ENCODE measurements at regions not wholly inside any gene's neighbourhood (a gene's known extent, or its start where the extent isn't known, plus 50 kb on each side); places are given as distances from the start of the nearest gene placed in this dataset.
"Not testable (repeated sequence)": the region's sequence is repeated elsewhere in the genome, so short reads cannot be mapped to it uniquely, and the experiment has no call there.

DNA sequence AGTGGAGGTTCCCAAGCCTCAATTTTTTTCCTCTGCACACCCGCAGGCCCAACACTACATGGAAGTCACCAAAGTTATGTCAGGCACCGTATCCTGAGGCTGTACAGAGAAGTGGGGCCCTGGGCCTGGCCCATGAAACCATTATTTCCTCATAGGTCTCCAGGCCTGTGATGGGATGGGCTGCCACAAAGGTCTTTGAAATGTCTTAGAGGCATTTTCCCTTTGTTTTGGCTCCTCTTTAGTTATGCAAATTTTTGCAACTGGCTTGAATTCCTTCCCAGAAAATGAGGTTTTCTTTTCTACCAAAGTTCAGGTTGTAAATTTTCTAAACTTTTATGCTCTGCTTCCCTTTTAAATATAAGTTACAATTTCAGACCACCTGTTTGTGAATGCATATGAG, 365.2 kb downstream of the HGF start:
- no peak overlapping the region for H3K4me3 ChIP-seq (ENCODE audit: low read depth, low read length)
- TF ChIP-seq, protein P1, sequence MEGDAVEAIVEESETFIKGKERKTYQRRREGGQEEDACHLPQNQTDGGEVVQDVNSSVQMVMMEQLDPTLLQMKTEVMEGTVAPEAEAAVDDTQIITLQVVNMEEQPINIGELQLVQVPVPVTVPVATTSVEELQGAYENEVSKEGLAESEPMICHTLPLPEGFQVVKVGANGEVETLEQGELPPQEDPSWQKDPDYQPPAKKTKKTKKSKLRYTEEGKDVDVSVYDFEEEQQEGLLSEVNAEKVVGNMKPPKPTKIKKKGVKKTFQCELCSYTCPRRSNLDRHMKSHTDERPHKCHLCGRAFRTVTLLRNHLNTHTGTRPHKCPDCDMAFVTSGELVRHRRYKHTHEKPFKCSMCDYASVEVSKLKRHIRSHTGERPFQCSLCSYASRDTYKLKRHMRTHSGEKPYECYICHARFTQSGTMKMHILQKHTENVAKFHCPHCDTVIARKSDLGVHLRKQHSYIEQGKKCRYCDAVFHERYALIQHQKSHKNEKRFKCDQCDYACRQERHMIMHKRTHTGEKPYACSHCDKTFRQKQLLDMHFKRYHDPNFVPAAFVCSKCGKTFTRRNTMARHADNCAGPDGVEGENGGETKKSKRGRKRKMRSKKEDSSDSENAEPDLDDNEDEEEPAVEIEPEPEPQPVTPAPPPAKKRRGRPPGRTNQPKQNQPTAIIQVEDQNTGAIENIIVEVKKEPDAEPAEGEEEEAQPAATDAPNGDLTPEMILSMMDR (IDR thresholded peaks at IDR 0.05; ENCODE audit: insufficient read depth, low read depth, low read length, missing control alignments), result no peak
- DNase-seq (ENCODE audit: low read depth), result no peak

DNA sequence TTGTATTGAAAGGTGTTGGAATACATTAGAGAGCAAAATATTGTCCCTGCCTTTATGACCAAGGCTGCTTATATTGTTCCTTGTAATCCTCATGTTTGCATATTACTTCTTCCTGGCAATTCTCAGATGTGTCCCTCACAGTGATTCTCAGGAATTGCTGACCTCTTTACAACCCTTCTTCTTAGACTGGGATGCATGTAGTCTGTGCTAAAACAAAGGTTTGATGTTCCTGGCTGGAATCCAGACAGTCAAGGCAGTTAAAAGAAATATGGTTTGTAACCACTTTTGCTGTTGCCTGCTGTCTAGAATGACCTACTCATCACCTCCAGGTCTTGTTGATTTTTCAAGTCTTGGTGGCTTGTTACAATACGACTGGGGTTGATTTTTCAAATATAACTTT, 367.6 kb downstream of the HGF start:
- TF ChIP-seq, protein P1 (IDR thresholded peaks at IDR 0.05; ENCODE audit: insufficient read depth, low read depth, low read length, missing control alignments), result no peak
- DNase-seq (ENCODE audit: low read depth), result no peak

GRCh38 chr7:81399471-81399870, 370.4 kb downstream of the HGF start:
- TF ChIP-seq, protein P1 (IDR thresholded peaks at IDR 0.05; ENCODE audit: insufficient read depth, low read depth, low read length, missing control alignments), result no peak
- no peak for DNase-seq (ENCODE audit: low read depth)
- H3K4me3 ChIP-seq (ENCODE audit: low read depth, low read length), result no peak overlapping the region

More for the DNA sequence above, 367.6 kb downstream of the HGF start:
- no peak overlapping the region for H3K4me3 ChIP-seq (ENCODE audit: low read depth, low read length)

- H3K4me3 ChIP-seq (ENCODE audit: low read depth, low read length), result no peak overlapping the region
- DNase-seq (ENCODE audit: low read depth), result no peak
- TF ChIP-seq, protein P1 (IDR thresholded peaks at IDR 0.05; ENCODE audit: insufficient read depth, low read depth, low read length, missing control alignments), result no peak
These were observed 375.8 kb downstream of the HGF start for GRCh38 chr7:81394029-81394428.

- TF ChIP-seq, protein P1 (IDR thresholded peaks at IDR 0.05; ENCODE audit: insufficient read depth, low read depth, low read length, missing control alignments), result no peak
- DNase-seq (ENCODE audit: low read depth), result no peak
- no peak overlapping the region for H3K4me3 ChIP-seq (ENCODE audit: low read depth, low read length)
These were observed 376.8 kb downstream of the HGF start for GRCh38 chr7:81393018-81393417.

GRCh38 chr7:81385370-81385769, 384.5 kb downstream of the HGF start:
- H3K4me3 ChIP-seq (ENCODE audit: low read depth, low read length), result no peak overlapping the region
- TF ChIP-seq, protein P1 (IDR thresholded peaks at IDR 0.05; ENCODE audit: insufficient read depth, low read depth, low read length, missing control alignments), result no peak
- no peak for DNase-seq (ENCODE audit: low read depth)

- DNase-seq (ENCODE audit: low read depth), result no peak
- no peak overlapping the region for H3K4me3 ChIP-seq (ENCODE audit: low read depth, low read length)
- TF ChIP-seq, protein P1 (IDR thresholded peaks at IDR 0.05; ENCODE audit: insufficient read depth, low read depth, low read length, missing control alignments), result no peak
These were observed 386.0 kb downstream of the HGF start for GRCh38 chr7:81383846-81384245.

GRCh38 chr7:81374641-81375040, 395.2 kb downstream of the HGF start:
- not testable (repeated sequence) for DNase-seq (ENCODE audit: low read depth); H3K4me3 ChIP-seq (ENCODE audit: low read depth, low read length)
